ENCODE measurements at regions not wholly inside any gene's neighbourhood (a gene's known extent, or its start where the extent isn't known, plus 50 kb on each side); places are given as distances from the start of the nearest gene placed in this dataset.

GRCh38 chr6:28776269-28777146 lies 147.3 kb downstream of the TRIM27 start:
- TF ChIP-seq POLR2A (IDR thresholded peaks at IDR 0.05) (no peak), CTCF (IDR thresholded peaks at IDR 0.05) (no peak)
